Suprapubic skin (tissue), 4 donors: ENCODE measurements at regions not wholly inside any gene's neighbourhood (a gene's known extent, or its start where the extent isn't known, plus 50 kb on each side); places are given as distances from the start of the nearest gene placed in this dataset.

ENCODE experiments used
- DNase-seq, 2 donors: peaks; one replicate each; pipeline ENCODE4 v3.0.0-alpha.2; 2019; ENCODE audit warnings: low spot score in 2 of 2
- H3K27ac ChIP-seq: fragments of 200-600 bp; sonication (generic); one replicate; pipeline ENCODE4 v1.5.1; 2019
- H3K27me3 ChIP-seq: fragments of 200-600 bp; sonication (generic); one replicate; pipeline ENCODE4 v1.5.1; 2019
- H3K36me3 ChIP-seq: fragments of 200-600 bp; sonication (generic); one replicate; pipeline ENCODE4 v1.5.1; 2019
- H3K4me1 ChIP-seq: fragments of 200-600 bp; sonication (generic); one replicate; pipeline ENCODE4 v1.5.1; 2019
- H3K4me3 ChIP-seq: fragments of 200-600 bp; sonication (generic); one replicate; pipeline ENCODE4 v1.5.1; 2019; ENCODE audit warnings: mild to moderate bottlenecking
- H3K9me3 ChIP-seq: fragments of 200-600 bp; sonication (generic); one replicate; pipeline ENCODE4 v1.5.1; 2019
- CTCF ChIP-seq, 2 donors: fragments of 200-600 bp in 1 of 2; fragments of 450-650 bp in 1 of 2; sonication (generic) in 1 of 2; IDR thresholded peaks; one replicate each; pipeline ENCODE4 v1.5.1; 2016 to 2019; ENCODE audit warnings: antibody characterized with exemption in 2 of 2, mild to moderate bottlenecking in 1 of 2, moderate library complexity in 1 of 2
- EP300 ChIP-seq: sonication (generic); formaldehyde crosslinking; IDR thresholded peaks from one replicate; pipeline ENCODE4 v1.6.1; 2017; ENCODE audit warnings: antibody characterized with exemption
- POLR2A ChIP-seq, 2 donors: fragments of 450-650 bp; IDR thresholded peaks; one replicate each; pipeline ENCODE4 v1.6.1; 2017; ENCODE audit warnings: antibody characterized with exemption in 2 of 2, mild to moderate bottlenecking in 2 of 2, moderate library complexity in 2 of 2
- POLR2AphosphoS5 ChIP-seq, 3 donors: sonication (generic); formaldehyde crosslinking; IDR thresholded peaks; one replicate each; pipeline ENCODE4 v1.6.1; 2017; ENCODE audit warnings: antibody characterized with exemption in 3 of 3
- WGBS: methylation state at CpG from one replicate; pipeline ENCODE4 v1.1.5; 2018; 5-methylcytosine and 5-hydroxymethylcytosine counted together

DNA sequence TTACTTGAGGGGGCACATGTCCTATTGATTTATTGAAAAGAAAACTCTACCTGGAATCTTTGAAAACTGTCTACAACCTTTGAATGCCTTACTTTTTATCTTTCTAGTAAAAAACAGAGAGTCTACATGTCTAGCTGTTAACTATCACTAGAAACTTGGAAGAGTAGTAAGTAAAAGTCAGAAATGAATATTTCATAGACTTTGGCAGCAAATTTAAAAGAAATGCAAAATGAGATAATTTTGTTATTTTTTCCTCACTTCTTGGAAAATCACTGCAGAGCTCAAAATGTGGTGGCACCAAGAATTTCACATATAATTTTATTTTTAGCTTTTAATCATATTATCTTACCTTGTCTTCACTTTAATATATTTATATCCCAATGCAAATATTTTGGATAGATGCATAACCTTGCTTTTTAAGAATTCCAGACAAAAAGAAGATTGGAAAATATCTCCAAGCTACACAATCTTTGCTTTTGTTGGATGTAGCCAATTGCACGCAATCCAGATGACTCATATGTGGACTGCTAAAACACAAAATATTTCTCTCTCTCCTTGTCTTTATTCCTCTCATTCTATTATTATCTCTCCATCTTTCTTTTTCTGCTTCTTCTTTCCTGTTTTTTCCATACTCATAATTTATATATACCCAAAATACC lies 92.2 kb upstream of the DSEL start:
- TF ChIP-seq POLR2AphosphoS5 (IDR thresholded peaks at IDR 0.05) = no peak
- no peak for TF ChIP-seq CTCF (IDR thresholded peaks at IDR 0.05)
- no peak for TF ChIP-seq POLR2A (IDR thresholded peaks at IDR 0.05)
- TF ChIP-seq EP300 = no peak
- DNase-seq = no peak
- Histone ChIP-seq H3K4me1 (no peaks in the 10 kb centered on the region), H3K36me3 (no peaks in the 10 kb centered on the region), H3K4me3 (no peak overlapping the region), H3K27ac (no peak overlapping the region), H3K9me3 (no peaks in the 10 kb centered on the region), H3K27me3 (no peaks in the 10 kb centered on the region)
- WGBS = 49% methylated on average over 1 of the region's 1 CpG

DNA sequence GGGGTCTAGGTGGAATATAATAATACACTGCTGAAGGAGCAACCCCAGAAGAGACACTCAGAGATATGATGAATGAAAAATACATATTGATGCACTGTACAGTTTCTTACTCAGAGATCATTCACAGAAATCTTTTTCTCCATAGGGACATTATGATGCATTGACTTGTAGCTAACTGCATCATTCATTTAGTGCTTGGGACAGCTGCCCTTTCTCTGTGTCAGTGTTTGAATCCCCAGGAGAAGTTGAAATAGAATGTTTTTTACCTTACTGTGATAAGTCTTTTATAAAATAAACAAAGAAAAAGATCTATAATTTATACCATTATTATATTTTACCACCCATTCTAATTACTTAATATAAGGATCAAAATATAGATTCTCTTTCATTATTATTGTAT lies 91.7 kb upstream of the DSEL start:
- no peaks in the 10 kb centered on the region for H3K27me3 ChIP-seq
- no peaks in the 10 kb centered on the region for H3K4me1 ChIP-seq
- H3K36me3 ChIP-seq = no peaks in the 10 kb centered on the region
- H3K27ac ChIP-seq = no peak overlapping the region
- H3K9me3 ChIP-seq = no peaks in the 10 kb centered on the region
- no peak overlapping the region for H3K4me3 ChIP-seq
- no peak for TF ChIP-seq CTCF (IDR thresholded peaks at IDR 0.05)
- TF ChIP-seq POLR2A (IDR thresholded peaks at IDR 0.05) = no peak
- no peak for TF ChIP-seq EP300
- TF ChIP-seq POLR2AphosphoS5 (IDR thresholded peaks at IDR 0.05) = no peak
- DNase-seq = no peak

- 42% methylated on average over 7 of the region's 7 CpGs for WGBS
- Histone ChIP-seq H3K27ac (no peak overlapping the region), H3K9me3 (no peaks in the 10 kb centered on the region), H3K27me3 (no peaks in the 10 kb centered on the region), H3K4me1 (no peaks in the 10 kb centered on the region), H3K36me3 (no peaks in the 10 kb centered on the region), H3K4me3 (no peak overlapping the region)
- no peak for DNase-seq
- TF ChIP-seq CTCF (IDR thresholded peaks at IDR 0.05) = no peak
- no peak for TF ChIP-seq EP300
These were observed 84.0 kb upstream of the DSEL start for GRCh38 chr18:67600181-67601180.

DNA sequence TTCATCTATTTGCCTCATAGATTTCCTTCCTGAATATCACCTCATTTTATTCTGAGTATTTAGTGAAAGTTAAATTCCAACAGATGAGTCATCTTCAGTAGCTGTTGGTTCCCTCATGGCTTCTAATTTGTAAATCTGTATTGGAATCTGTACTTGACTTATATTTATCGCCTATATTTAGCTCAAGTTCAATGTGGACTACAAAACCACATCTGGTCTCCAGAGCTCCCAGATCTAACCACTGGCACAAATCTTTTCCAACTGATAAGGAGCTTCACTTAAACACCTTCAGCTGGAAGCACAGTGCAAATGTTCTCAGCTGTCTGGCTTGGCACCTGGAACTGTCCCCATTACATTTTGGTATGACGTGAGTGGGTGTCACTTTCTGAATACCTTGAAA lies 82.8 kb upstream of the DSEL start:
- Histone ChIP-seq H3K36me3 (no peaks in the 10 kb centered on the region), H3K27me3 (no peaks in the 10 kb centered on the region), H3K4me3 (no peak overlapping the region), H3K4me1 (no peaks in the 10 kb centered on the region), H3K27ac (no peak overlapping the region), H3K9me3 (no peaks in the 10 kb centered on the region)
- WGBS = 43% methylated on average over 2 of the region's 2 CpGs
- no peak for DNase-seq
- TF ChIP-seq POLR2A (IDR thresholded peaks at IDR 0.05) (no peak), CTCF (IDR thresholded peaks at IDR 0.05) (no peak), POLR2AphosphoS5 (IDR thresholded peaks at IDR 0.05) (no peak), EP300 (no peak)

GRCh38 chr18:67597759-67598158 lies 81.2 kb upstream of the DSEL start:
- DNase-seq = no peak
- Histone ChIP-seq H3K9me3 (no peaks in the 10 kb centered on the region), H3K36me3 (no peaks in the 10 kb centered on the region), H3K4me1 (no peaks in the 10 kb centered on the region), H3K4me3 (no peak overlapping the region), H3K27me3 (no peaks in the 10 kb centered on the region), H3K27ac (no peak overlapping the region)
- WGBS = 39% methylated on average over 2 of the region's 2 CpGs
- TF ChIP-seq POLR2AphosphoS5 (IDR thresholded peaks at IDR 0.05) (no peak), POLR2A (IDR thresholded peaks at IDR 0.05) (no peak), CTCF (IDR thresholded peaks at IDR 0.05) (no peak), EP300 (no peak)
